ENCODE measurements at regions not wholly inside any gene's neighbourhood (a gene's known extent, or its start where the extent isn't known, plus 50 kb on each side); places are given as distances from the start of the nearest gene placed in this dataset.

DNA sequence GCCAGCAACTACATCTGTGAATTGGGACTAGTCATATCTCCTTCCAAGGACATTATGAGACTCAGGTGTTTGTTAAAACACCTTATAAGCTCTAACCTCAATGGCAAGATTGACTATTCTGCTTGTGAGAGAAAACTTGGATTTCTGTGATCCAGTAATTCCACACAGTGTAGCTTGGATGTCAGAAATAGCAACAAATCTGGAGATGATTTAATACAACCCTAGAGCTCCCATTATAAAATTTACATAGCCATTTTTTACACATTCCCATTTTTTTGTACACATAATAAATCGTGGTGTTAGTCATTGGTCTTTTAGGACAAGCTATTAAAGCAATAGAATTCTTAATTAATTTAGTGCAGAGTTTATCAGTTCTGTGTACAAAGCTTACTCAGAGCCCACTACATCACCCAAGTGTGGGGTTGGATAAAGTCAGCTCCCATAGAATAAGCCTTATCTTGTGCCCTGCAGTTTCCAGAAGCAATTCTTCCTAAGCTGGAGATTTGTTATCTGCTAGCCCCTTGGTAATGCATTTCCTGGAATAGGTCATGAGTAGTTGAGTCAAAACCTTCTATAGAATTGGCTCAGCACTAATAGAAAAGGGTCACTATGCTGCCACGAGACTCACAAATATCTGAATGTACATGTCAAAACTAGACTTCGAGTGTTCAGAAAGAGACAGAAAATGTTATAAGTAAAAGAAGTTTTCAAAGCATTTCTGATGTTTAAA, 434.0 kb upstream of the RUNX1 start:
- TF ChIP-seq CTCF (IDR thresholded peaks at IDR 0.05) (no peak), POLR2A (IDR thresholded peaks at IDR 0.05) (no peak)
